SK-N-MC (cell line): ENCODE measurements at regions not wholly inside any gene's neighbourhood (a gene's known extent, or its start where the extent isn't known, plus 50 kb on each side); places are given as distances from the start of the nearest gene placed in this dataset.

Source experiments
- EZH2 ChIP-seq: fragments of 200-600 bp; sonication (generic); IDR thresholded peaks from one replicate; pipeline ENCODE4 v1.6.1; 2017; ENCODE audit warnings: antibody characterized with exemption
- FOXP2 ChIP-seq: optimal IDR thresholded peaks from 2 replicates; pipeline ENCODE3; 2011; ENCODE audit warnings: mild to moderate bottlenecking, moderate library complexity; ENCODE audit not compliant: insufficient read depth; ENCODE audit errors: extremely low read length, control extremely low read depth
- POLR2AphosphoS5 ChIP-seq: IDR thresholded peaks from 2 replicates; pipeline ENCODE4 v1.6.1; 2012; ENCODE audit warnings: mild to moderate bottlenecking, low read depth, low read length, borderline replicate concordance

DNA sequence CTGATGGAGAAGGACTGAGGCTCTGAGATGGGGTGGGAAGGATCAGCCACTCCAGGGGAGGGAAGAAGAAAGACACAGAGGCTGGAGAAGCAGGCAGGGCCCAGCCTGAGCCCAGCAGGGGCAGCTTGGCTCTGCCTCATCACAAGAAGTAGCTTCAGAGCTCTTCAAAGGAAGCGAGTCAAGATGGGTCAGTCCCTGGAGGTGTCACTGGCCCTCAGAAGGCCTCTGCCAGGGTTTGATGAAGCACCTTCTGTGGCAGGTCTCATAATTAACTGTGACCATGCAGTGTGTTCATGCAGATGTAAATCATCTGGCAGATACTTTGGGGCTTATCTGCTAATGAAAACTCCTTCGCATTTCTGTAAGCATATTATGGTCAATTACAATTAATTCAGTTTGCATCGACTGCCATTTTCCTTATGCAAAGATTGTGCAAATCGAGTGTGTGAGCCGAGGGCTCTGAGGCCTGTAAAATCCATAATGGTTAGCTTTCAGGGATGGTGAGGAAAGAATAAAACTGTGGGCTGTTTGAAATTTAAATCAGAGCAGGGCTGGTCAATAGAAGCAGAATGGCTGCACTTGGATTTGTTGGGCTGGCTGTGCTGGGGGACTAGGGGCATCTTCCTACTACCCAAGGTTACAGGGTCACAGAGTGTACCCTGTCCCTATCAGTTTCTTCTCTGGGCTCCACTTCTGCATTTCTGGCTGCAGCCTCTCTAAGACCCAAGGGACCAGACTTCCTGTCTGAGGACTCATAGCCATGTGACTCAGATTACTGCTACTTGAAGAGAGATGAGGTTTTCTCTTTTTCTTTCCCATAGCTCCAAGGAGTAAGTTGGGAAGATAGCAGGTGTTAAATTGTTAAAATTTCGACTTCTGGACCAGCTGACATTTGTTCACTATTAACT, 376.6 kb downstream of the DHX35 start:
- TF ChIP-seq EZH2 (no peak), POLR2AphosphoS5 (no peak), FOXP2 (no peak)
